Pons (tissue), 1 donor: ENCODE measurements at regions not wholly inside any gene's neighbourhood (a gene's known extent, or its start where the extent isn't known, plus 50 kb on each side); places are given as distances from the start of the nearest gene placed in this dataset.

Experiments
- DNase-seq: peaks from one replicate; pipeline ENCODE4 v3.0.0-alpha.2; 2016; ENCODE audit warnings: low spot score

- DNase-seq, result no peak
These were observed 127.1 kb downstream of the SLC30A10 start for GRCh38 chr1:219801156-219801820.

- DNase-seq, result no peak
These were observed 129.9 kb downstream of the SLC30A10 start for GRCh38 chr1:219798283-219799030.

- no peak for DNase-seq
These were observed 130.7 kb downstream of the SLC30A10 start for GRCh38 chr1:219797683-219798082.

GRCh38 chr1:219797009-219797408, 131.3 kb downstream of the SLC30A10 start:
- DNase-seq, result no peak

- no peak for DNase-seq
These were observed 132.9 kb downstream of the SLC30A10 start for GRCh38 chr1:219795363-219795917.

- no peak for DNase-seq
These were observed 134.1 kb downstream of the SLC30A10 start for GRCh38 chr1:219794085-219794743.

- no peak for DNase-seq
These were observed 135.9 kb downstream of the SLC30A10 start for GRCh38 chr1:219792337-219793021.

- DNase-seq, result no peak
These were observed 136.6 kb downstream of the SLC30A10 start for GRCh38 chr1:219791766-219792165.

- no peak for DNase-seq
These were observed 137.3 kb downstream of the SLC30A10 start for GRCh38 chr1:219790834-219791615.

GRCh38 chr1:219788700-219789099, 139.7 kb downstream of the SLC30A10 start:
- DNase-seq, result no peak

GRCh38 chr1:219788091-219788490, 140.3 kb downstream of the SLC30A10 start:
- DNase-seq, result no peak

GRCh38 chr1:219784660-219785381, 143.5 kb downstream of the SLC30A10 start:
- no peak for DNase-seq

- DNase-seq, result peak; percentile 7
These were observed 144.6 kb downstream of the SLC30A10 start for GRCh38 chr1:219783605-219784235.

GRCh38 chr1:219782929-219783328, 145.4 kb downstream of the SLC30A10 start:
- no peak for DNase-seq

GRCh38 chr1:219782311-219782710, 146.0 kb downstream of the SLC30A10 start:
- no peak for DNase-seq

- no peak for DNase-seq
These were observed 146.9 kb downstream of the SLC30A10 start for GRCh38 chr1:219781491-219781890.

- DNase-seq, result no peak
These were observed 149.5 kb downstream of the SLC30A10 start for GRCh38 chr1:219778793-219779369.

- no peak for DNase-seq
These were observed 150.2 kb downstream of the SLC30A10 start for GRCh38 chr1:219778110-219778509.

- DNase-seq, result no peak
These were observed 154.0 kb downstream of the SLC30A10 start for GRCh38 chr1:219774386-219774785.

GRCh38 chr1:219773775-219774174, 154.6 kb downstream of the SLC30A10 start:
- no peak for DNase-seq
